OCI-M1 (cell line): ENCODE measurements at regions not wholly inside any gene's neighbourhood (a gene's known extent, or its start where the extent isn't known, plus 50 kb on each side); places are given as distances from the start of the nearest gene placed in this dataset.
"Not testable (repeated sequence)": the region's sequence is repeated elsewhere in the genome, so short reads cannot be mapped to it uniquely, and the experiment has no call there.

ENCODE experiments used
- DNase-seq: peaks from one replicate; lab custom pipeline; 2025; lab: John Stamatoyannopoulos, UW

DNA sequence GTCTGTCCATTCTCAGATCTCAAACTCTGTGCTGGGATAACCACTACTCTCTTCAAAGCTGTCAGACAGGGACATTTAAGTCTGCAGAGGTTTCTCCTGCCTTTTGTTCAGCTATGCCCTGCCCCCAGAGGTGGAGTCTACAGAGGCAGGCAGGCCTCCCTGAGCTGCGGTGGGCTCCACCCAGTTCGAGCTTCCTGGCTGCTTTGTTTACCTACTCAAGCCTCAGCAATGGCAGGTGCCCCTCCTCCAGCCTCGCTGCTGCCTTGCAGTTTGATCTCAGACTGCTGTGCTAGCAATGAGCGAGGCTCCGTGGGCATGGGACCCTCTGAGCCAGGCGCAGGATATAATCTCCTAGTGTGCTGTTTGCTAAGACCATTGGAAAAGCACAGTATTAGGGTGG is 53.1 kb upstream of the HUNK start:
- DNase-seq = not testable (repeated sequence)

GRCh38 chr21:31814356-31814755 is 58.5 kb upstream of the HUNK start:
- not testable (repeated sequence) for DNase-seq

GRCh38 chr21:31813862-31814261 is 59.0 kb upstream of the HUNK start:
- DNase-seq = no peak

- DNase-seq = no peak
Observed at GRCh38 chr21:31804008-31804394, 68.8 kb upstream of the HUNK start.

DNA sequence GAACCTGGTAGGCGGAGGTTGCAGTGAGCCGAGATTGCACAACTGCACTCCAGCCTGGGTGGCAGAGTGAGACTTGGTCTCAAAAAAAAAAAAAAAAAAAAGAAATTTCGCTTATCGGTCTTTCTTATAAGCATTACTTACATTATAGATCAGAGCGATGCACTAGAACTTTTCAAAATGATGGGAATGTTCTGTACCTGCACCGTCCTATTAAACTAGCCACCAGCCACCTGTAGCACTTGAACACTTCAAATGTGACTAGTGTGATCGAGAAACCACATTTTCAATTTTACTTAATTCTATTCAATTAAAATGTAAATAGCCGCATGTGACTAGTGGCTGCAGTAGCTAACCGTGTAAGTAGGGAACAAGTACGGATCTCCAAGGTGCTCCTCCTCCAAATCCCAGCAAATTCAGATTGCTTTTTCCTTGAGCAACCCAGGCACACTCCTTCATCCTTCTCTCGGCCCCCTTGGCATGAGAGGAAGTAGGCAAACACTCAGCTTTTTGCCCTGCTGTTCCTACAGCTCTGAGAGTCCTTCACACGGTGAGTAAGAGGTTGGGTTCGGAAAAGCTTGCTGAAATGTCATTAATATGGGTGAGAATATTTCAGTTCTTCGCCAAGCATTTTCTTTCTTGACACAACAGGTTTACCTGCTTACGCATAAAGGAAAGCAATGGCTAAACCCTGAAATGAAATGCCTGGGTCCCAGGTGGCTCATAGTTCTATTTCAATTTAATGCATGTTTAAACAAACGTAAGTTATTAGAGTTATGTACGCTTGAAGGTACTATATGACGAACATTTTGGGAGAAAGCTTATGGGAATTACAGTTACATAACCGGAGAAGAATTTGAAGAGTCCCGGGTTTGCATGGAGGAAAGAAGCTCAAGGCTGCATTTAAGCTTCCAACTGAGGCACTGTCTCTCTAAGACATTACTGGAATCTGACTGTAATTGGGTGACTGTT is 69.5 kb upstream of the HUNK start:
- no peak for DNase-seq

DNA sequence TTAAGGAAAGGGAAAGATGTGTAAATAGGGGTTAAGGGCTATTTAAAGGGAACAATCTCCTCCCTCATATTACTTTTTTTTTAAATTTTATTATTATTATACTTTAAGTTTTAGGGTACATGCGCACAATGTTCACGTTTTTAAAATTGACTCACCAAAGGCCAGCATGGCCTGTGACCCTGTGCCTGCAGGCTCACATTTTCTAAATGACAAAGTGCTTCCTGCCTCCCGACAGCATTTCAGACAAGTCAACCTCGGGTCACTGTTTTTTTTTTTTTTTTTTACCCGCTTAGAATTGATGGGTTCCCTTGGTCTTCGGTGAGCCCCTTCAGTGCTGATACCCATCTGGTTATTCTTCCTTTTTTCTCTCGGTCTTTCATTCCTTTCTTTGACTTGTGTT is 70.4 kb upstream of the SCAF4 start:
- no peak for DNase-seq

DNA sequence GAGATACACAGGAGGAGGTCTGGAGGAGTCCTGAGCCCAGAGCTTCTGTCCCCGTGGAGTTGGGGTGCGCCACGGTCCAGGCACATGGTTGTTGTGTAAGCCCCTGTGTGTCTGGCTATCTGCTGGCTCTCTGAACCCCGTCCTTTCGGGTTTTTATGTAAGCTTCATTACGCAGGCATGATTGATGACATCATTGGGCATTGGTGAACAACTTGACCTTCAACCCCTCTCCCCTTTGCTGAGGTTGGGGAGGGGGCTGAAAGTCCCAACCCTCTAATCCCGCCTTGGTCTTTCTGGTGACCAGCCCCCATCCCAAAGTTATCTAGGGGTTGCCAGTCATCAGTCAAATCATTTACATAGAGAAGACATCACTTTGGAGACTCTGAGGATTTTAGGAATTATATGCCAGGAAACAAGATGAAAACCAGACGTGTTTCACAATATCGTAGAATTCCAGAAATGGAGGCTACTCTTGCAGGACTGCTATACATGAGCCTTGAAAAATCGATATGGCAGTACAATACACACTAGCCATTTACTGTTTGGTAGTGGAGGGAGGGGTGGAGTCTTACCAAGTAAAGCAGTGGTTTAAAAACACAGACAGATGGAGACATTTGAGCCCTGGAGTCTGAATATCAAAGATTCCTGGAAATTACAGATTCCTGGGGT is 69.8 kb upstream of the SCAF4 start:
- no peak for DNase-seq

- no peak for DNase-seq
Observed at GRCh38 chr21:31798842-31799704, 67.2 kb upstream of the SCAF4 start.

DNA sequence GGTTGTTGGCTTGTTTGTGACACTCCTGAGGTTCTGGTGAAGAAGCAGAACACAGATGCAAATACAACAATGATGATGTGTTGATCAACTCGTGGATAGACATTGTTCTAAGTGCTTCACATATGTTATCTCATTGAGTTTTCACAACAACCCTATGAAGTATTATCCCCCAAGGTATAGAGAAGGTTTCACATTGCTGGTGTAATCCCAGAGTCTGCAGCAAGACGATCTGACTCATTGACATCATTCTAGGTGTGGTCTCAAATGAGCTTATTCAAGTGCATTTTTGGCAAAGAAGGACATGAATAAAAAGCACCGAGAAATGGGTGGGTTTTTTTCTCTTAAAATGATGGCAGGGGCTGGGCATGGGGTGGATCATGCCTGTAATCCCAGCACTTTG is 64.1 kb upstream of the SCAF4 start:
- DNase-seq = no peak

- not testable (repeated sequence) for DNase-seq
Observed at GRCh38 chr21:31790420-31790819, 58.5 kb upstream of the SCAF4 start.

GRCh38 chr21:31788581-31788980 is 56.7 kb upstream of the SCAF4 start:
- DNase-seq = no peak

DNA sequence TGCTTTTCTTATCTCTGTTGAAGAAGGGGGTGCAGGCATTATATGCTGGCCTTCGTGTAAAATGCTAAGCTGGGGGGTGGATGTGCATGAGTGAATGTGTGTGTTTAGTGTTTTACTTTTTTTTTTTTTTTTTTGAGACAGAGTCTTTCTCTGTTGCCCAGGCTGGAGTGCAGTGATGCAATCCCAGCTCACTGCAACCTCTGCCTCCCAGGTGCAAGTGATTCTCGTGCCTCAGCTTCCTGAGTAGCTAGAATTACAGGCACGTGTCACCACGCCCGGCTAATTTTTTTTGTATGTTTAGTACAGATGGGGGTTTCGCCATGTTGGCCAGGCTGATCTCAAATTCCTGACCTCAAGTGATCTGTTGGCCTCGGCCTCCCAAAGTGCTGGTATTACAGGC is 55.8 kb upstream of the SCAF4 start:
- not testable (repeated sequence) for DNase-seq

- DNase-seq = no peak
Observed at GRCh38 chr21:31786164-31786920, 54.4 kb upstream of the SCAF4 start.

DNA sequence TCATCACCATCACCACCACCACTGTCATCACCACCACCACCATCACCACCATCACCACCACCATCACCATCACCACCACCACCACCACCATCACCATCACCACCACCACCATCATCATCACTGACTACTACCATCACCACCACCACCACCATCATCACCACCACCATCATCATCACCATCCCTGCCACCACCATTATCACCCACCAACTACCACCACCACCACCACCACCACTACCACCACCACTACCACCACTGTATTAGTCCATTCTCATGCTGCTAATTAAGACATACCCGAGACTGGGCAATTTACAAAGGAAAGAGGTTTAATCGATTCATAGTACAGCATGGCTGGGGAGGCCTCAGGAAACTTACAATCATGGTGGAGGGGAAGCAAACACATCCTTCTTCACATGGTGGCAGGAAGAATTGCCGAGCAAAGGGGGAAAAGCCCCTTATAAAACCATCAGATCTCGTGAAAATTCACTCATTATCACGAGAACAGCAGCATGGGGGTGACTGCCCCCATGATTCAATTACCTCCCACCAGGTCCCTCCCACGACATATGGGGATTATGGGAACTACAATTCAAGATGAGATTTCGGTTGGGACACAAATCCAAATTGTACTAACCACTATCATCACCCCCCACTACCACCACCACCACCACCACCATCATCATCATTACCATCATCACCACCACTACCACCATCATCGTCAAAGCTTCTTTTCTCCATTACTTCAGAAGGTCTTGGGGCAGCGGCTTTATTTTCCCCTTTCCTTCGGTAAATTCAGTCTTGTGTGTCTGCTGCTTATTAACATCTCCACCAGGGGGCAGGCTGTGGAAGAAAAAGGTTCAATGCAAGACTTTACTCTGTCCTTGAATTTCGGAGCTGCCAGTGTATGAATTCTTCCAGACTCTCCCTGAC is 53.6 kb upstream of the SCAF4 start:
- DNase-seq = peak; percentile 79

DNA sequence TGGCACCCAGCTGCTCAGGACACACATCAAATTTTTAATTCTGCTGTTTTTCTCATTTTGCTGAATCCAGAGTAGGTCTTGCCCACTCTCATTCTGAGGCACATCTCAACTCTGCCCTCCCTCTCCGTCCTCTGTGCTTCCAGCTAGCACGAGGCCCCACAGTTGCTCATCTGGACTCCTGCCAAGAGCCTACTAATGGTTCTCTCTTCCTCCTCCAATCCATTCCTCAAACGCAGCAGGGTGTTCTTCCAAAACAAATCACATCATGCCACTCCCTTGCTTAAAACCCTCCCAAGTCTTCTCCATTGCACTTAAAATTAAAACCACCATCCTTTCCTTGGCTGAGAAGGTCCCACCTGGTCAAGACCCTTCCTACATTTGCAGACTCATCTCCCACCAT is 49.8 kb upstream of the SCAF4 start:
- DNase-seq = peak; percentile 5
